GM12878 (cell line): ENCODE measurements at regions not wholly inside any gene's neighbourhood (a gene's known extent, or its start where the extent isn't known, plus 50 kb on each side); places are given as distances from the start of the nearest gene placed in this dataset.

ENCODE experiments used
- ATAC-seq: fragments of 200-7000 bp; cut with Tn5 transposase; 3 replicates; pipeline ENCODE4 v1.9.1; 2020; ENCODE audit warnings: mild to moderate bottlenecking, moderate library complexity
- BruUV-seq: library from RNA; stranded (reverse); fragments of 400-500 nt; replicated peaks from 2 replicates; lab custom pipeline; 2021; lab: Mats Ljungman, UMichigan
- CTCF ChIA-PET: fragments of 300-600 bp; sonication (Branson Sonifier 250); formaldehyde crosslinking; extraction: SDS; loops from one replicate; lab custom pipeline; 2021; ENCODE audit warnings: inconsistent platforms; lab: Yijun Ruan, JAX
- POLR2A ChIA-PET: fragments of 350-600 bp; formaldehyde crosslinking; extraction: SDS; loops from one replicate; lab custom pipeline; 2021; ENCODE audit warnings: inconsistent platforms; lab: Charles Lee
- RAD21 ChIA-PET: fragments of 300-600 bp; sonication (Branson Sonifier 250); formaldehyde crosslinking; loops from one replicate; lab custom pipeline; 2023; ENCODE audit warnings: antibody characterized with exemption; ENCODE audit not compliant: unreplicated experiment; lab: Charles Lee
- SMC1A ChIA-PET: fragments of 300-600 bp; sonication (Branson Sonifier 250); formaldehyde crosslinking; loops from one replicate; lab custom pipeline; 2023; ENCODE audit not compliant: unreplicated experiment, uncharacterized antibody; lab: Charles Lee
- DNase-seq: peaks from one replicate; pipeline ENCODE4 v3.0.0-alpha.2; 2011; ENCODE audit warnings: low read depth, low spot score
- FAIRE-seq: peaks from 3 replicates; lab custom pipeline; 2011; peaks lifted over from hg19 to GRCh38; lab: Jason Lieb, UNC
- H2AFZ ChIP-seq: 2 replicates; pipeline ENCODE4 v1.6.0; 2011; ENCODE audit warnings: low read depth, low read length, control low read depth; ENCODE audit not compliant: control insufficient read depth
- H3K27ac ChIP-seq: 2 replicates; pipeline ENCODE4 v1.5.1; 2011; ENCODE audit warnings: control low read depth; ENCODE audit not compliant: control insufficient read depth, insufficient read depth
- H3K27me3 ChIP-seq, 2 experiments: replicated peaks in 1 of 2; 2 replicates each; pipeline versions ENCODE4 v1.6.0 to v1.6.1; 2011; ENCODE audit warnings: low read length in 1 of 2; ENCODE audit not compliant: control insufficient read depth in 2 of 2, insufficient read depth in 2 of 2
- H3K36me3 ChIP-seq, 2 experiments: 2 replicates each; pipeline ENCODE4 v1.5.1; 2011; ENCODE audit warnings: low read length in 1 of 2; ENCODE audit not compliant: control insufficient read depth in 2 of 2, insufficient read depth in 2 of 2
- H3K4me1 ChIP-seq: 2 replicates; pipeline ENCODE4 v1.6.1; 2011; ENCODE audit warnings: mild to moderate bottlenecking, low read length, moderate library complexity, mixed read lengths; ENCODE audit not compliant: control insufficient read depth, insufficient read depth
- H3K4me2 ChIP-seq: 2 replicates; pipeline ENCODE4 v1.6.0; 2011; ENCODE audit warnings: control low read depth; ENCODE audit not compliant: control insufficient read depth, insufficient read depth
- H3K4me3 ChIP-seq: fragments of 200-600 bp; sonication (generic); 2 replicates; pipeline ENCODE4 v1.5.1; 2016
- H3K79me2 ChIP-seq: 2 replicates; pipeline ENCODE4 v1.6.0; 2011; ENCODE audit warnings: low read length; ENCODE audit not compliant: control insufficient read depth, insufficient read depth
- H3K9ac ChIP-seq: 2 replicates; pipeline ENCODE4 v1.8.0; 2011; ENCODE audit warnings: low read length, control low read depth, mixed read lengths; ENCODE audit not compliant: control insufficient read depth, insufficient read depth
- H3K9me3 ChIP-seq: replicated peaks from 3 replicates; pipeline ENCODE4 v1.5.1; 2011; ENCODE audit warnings: mild to moderate bottlenecking, low read length; ENCODE audit not compliant: control insufficient read depth, insufficient read depth
- H4K20me1 ChIP-seq: 2 replicates; pipeline ENCODE4 v1.6.0; 2011; ENCODE audit not compliant: control insufficient read depth, insufficient read depth
- BMI1 ChIP-seq: fragments of 450-650 bp; IDR thresholded peaks from 2 replicates; pipeline ENCODE4 v1.6.1; 2016; ENCODE audit warnings: mild to moderate bottlenecking, moderate library complexity, borderline replicate concordance
- CBX5 ChIP-seq: sonication (generic); IDR thresholded peaks from 2 replicates; pipeline ENCODE4 v1.6.1; 2016; ENCODE audit warnings: low read depth, moderate library complexity, mild to moderate bottlenecking, inconsistent platforms
- DPF2 ChIP-seq: fragments of 450-650 bp; IDR thresholded peaks from 2 replicates; pipeline ENCODE4 v1.6.1; 2017; ENCODE audit warnings: mild to moderate bottlenecking
- E4F1 ChIP-seq: fragments of 450-650 bp; IDR thresholded peaks from 2 replicates; pipeline ENCODE4 v1.6.1; 2018; ENCODE audit warnings: borderline replicate concordance, mild to moderate bottlenecking; ENCODE audit not compliant: partially characterized antibody
- ESRRA ChIP-seq: IDR thresholded peaks from 2 replicates; pipeline ENCODE4 v1.6.1; 2012; ENCODE audit warnings: mild to moderate bottlenecking, low read length, improper control_type of control experiment
- EZH2 ChIP-seq: IDR thresholded peaks from 2 replicates; pipeline ENCODE4 v1.6.1; 2012; ENCODE audit warnings: low read depth, mild to moderate bottlenecking, control low read depth, inconsistent platforms, low read length, borderline replicate concordance; ENCODE audit not compliant: control insufficient read depth
- KDM1A ChIP-seq: fragments of 200-600 bp; sonication (generic); IDR thresholded peaks from 2 replicates; pipeline ENCODE4 v1.6.1; 2016; ENCODE audit warnings: borderline replicate concordance
- SUZ12 ChIP-seq: fragments of 200-600 bp; sonication (generic); IDR thresholded peaks from one replicate; pipeline ENCODE4 v1.6.1; 2018; ENCODE audit warnings: antibody characterized with exemption, mild to moderate bottlenecking; ENCODE audit not compliant: unreplicated experiment
- USF1 ChIP-seq: IDR thresholded peaks from 2 replicates; pipeline ENCODE4 v1.6.1; 2011; ENCODE audit warnings: borderline replicate concordance, low read depth, mild to moderate bottlenecking, moderate library complexity, mixed read lengths, low read length; ENCODE audit not compliant: insufficient read depth; ENCODE audit errors: extremely low read length
- ZBTB33 ChIP-seq: fragments of 450-650 bp; IDR thresholded peaks from 2 replicates; pipeline ENCODE4 v1.6.1; 2017; ENCODE audit warnings: mild to moderate bottlenecking
- ZBTB4 ChIP-seq: fragments of 450-650 bp; formaldehyde crosslinking; IDR thresholded peaks from 2 replicates; pipeline ENCODE4 v1.4.0; 2022; ENCODE audit warnings: mild to moderate bottlenecking, moderate library complexity
- ZNF384 ChIP-seq: IDR thresholded peaks from 2 replicates; pipeline ENCODE4 v1.6.1; 2012; ENCODE audit warnings: low read depth, mild to moderate bottlenecking, low read length, improper control_type of control experiment, borderline replicate concordance
- ZZZ3 ChIP-seq: IDR thresholded peaks from 2 replicates; pipeline ENCODE4 v1.6.1; 2011; ENCODE audit warnings: low read depth; ENCODE audit not compliant: control insufficient read depth, insufficient read length
- WGBS: methylation state at CpG from one replicate; pipeline ENCODE4 v1.1.6; 2016; ENCODE audit warnings: low lambda C conversion rate; ENCODE audit not compliant: insufficient replicate concordance, insufficient coverage; ENCODE audit errors: missing lambda C conversion rate; 5-methylcytosine and 5-hydroxymethylcytosine counted together
- in situ Hi-C: fragments of 300-500 bp; cut with MboI; formaldehyde crosslinking; loops from 9 replicates; pipeline ENCODE4 v1.14.3; 2018; ENCODE audit warnings: mixed read lengths
- intact Hi-C: fragments of 100-400 bp; cut with micrococcal nuclease; formaldehyde crosslinking; loops from one replicate; pipeline ENCODE4 v1.14.2; 2022; ENCODE audit not compliant: unreplicated experiment

- H3K4me1 ChIP-seq, result no peaks in the 10 kb centered on the region
- no peak overlapping the region for H2AFZ ChIP-seq
- H3K4me2 ChIP-seq, result no peak overlapping the region
- no peaks in the 10 kb centered on the region for H3K27me3 ChIP-seq
- no peak for DNase-seq
- 23% methylated on average over 2 of the region's 2 CpGs for WGBS
- no peaks in the 10 kb centered on the region for H3K79me2 ChIP-seq
- H3K4me3 ChIP-seq, result no peak overlapping the region
- H3K9me3 ChIP-seq, result no peaks in the 10 kb centered on the region
- H3K36me3 ChIP-seq, result no peaks in the 10 kb centered on the region
- no peak for FAIRE-seq
- ATAC-seq, result no peak
- no TSS peak for BruUV-seq
- no peaks in the 10 kb centered on the region for H4K20me1 ChIP-seq
- H3K27ac ChIP-seq, result no peak overlapping the region
- ChIA-PET RAD21 (no interaction called here), SMC1A (no interaction called here), POLR2A (no interaction called here), CTCF (no interaction called here)
- intact Hi-C loops, result no loop called here
- no peak overlapping the region for H3K9ac ChIP-seq
- in situ Hi-C loops, result no loop called here
- TF ChIP-seq USF1 (no peak), SUZ12 (no peak), EZH2 (no peak), DPF2 (no peak), ZBTB4 (CRISPR knock-in tag) (no peak), ESRRA (no peak), BMI1 (no peak), ZNF384 (no peak), ZZZ3 (no peak), ZBTB33 (no peak), KDM1A (no peak), CBX5 (no peak), E4F1 (no peak)
Observed at GRCh38 chr3:178226094-178226493, 310.1 kb upstream of the KCNMB2 start.
